Stimulated activated naive CD8-positive, alpha-beta T cell treated with anti-CD3 and anti-CD28 coated beads, Interleukin-15, amount 100 ng/mL, for 72 hours (primary cell): ENCODE measurements at regions not wholly inside any gene's neighbourhood (a gene's known extent, or its start where the extent isn't known, plus 50 kb on each side); places are given as distances from the start of the nearest gene placed in this dataset.

Experiments used
- ATAC-seq: fragments of 150-1000 bp; cut with Tn5 transposase; 2 replicates; pipeline ENCODE4 v1.10.0; 2021; ENCODE audit warnings: mild to moderate bottlenecking, moderate library complexity
- DNase-seq, 2 donors: peaks; one replicate each; pipeline ENCODE4 v3.0.0; 2021 to 2022
- H3K27ac Mint-ChIP-seq, 2 donors: one replicate each; pipeline ENCODE4 v1.8.0; 2022; ENCODE audit warnings: mild to moderate bottlenecking in 2 of 2, mixed read lengths in 2 of 2, moderate library complexity in 2 of 2
- H3K27me3 Mint-ChIP-seq: one replicate; pipeline ENCODE4 v1.8.0; 2022; ENCODE audit warnings: mixed read lengths
- H3K4me1 Mint-ChIP-seq: one replicate; pipeline ENCODE4 v1.8.0; 2022; ENCODE audit warnings: mild to moderate bottlenecking, mixed read lengths
- H3K4me3 Mint-ChIP-seq, 2 donors: one replicate each; pipeline ENCODE4 v1.8.0; 2022; ENCODE audit warnings: mild to moderate bottlenecking in 2 of 2, mixed read lengths in 2 of 2, moderate library complexity in 1 of 2
- H3K9me3 Mint-ChIP-seq, 2 donors: one replicate each; pipeline ENCODE4 v1.8.0; 2022; ENCODE audit warnings: mixed read lengths in 2 of 2

DNA sequence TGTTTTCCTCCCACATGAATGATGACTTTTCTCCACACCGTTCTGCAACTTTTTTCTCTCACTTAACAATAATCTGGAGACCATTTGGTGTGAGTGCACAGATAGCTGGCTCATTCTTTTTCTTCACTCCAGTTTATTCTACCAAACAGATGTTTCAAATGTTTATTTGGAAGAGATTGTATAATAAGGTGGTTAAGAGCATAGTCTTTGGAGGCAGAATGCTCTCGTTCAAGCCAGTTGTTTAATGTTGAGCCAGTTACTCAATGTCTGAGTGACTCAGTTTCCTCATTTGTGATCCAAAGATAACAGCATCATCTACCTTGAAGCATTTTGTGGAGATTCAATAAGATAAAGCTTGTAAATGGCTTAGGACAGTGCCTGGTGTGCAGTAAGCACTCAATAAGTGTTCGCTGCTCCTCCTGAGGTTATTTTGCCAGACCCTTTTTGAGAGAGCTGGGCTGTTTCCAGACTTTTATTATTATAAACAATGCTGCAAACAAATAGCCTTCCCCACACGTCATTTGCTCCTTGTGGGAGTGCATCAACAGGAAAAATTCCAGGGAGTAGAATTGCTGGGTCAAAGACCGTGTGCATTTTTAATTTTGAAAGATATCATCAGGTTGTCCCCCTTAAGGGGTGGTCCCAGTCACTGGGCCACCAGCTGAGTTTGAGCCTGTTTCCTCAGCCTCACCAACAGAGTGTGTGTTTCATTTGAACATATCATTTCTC is 70.6 kb downstream of the VEGFA start:
- H3K27me3 Mint-ChIP-seq, result peaks cover 12% of the 10 kb centered on the region
- H3K4me3 Mint-ChIP-seq, result no peak overlapping the region
- no peak for DNase-seq
- peaks cover 6% of the 10 kb centered on the region for H3K4me1 Mint-ChIP-seq
- H3K9me3 Mint-ChIP-seq, result no peaks in the 10 kb centered on the region
- no peak for ATAC-seq
- H3K27ac Mint-ChIP-seq, result peak overlapping the region in 1 of 2 donors; percentile 67

DNA sequence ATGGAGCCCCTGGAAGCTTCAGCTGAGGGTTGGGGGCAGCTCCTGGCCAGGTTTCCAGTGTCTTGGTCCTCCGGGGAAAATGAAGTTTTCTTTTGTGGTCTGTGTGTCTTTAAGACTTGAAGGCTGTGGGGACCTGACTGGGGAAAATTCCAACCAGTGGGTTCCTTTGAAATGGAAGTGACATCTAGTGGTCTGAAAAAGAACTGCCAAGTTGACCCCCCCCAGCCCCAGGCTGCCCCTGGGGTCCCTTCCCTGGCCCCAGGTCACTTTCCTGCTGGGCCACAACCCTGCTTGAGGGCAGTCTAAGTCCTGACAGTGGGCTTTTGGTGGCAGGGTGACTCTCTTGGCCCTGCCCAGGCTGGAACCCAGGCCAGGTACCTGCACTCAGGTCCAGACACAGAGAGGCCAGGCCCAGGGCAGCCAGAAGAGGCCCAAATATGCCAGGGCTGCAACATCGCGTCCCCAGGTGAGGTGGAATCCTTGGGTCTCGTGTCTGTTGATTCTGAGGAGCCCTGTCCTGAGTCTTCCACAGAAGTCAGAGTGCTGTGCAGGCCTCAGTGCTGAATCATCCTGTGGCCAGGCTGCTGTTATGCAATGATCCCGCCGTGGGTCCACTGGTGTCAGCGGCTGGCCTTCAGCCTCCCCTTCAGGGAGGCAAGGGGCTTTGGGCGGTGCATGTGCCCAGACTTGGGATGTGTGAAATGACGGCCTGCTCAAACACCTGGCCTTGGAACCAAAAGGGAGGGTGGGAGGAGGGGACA is 68.4 kb downstream of the VEGFA start:
- H3K27ac Mint-ChIP-seq, result peak overlapping the region in 1 of 2 donors; percentile 12
- H3K9me3 Mint-ChIP-seq, result no peaks in the 10 kb centered on the region
- DNase-seq (peak in 1 of 2 donors; percentile 18), ATAC-seq (peak; percentile 64)
- H3K4me1 Mint-ChIP-seq, result peaks cover 6% of the 10 kb centered on the region
- H3K27me3 Mint-ChIP-seq, result peaks cover 10% of the 10 kb centered on the region
- H3K4me3 Mint-ChIP-seq, result no peak overlapping the region

DNA sequence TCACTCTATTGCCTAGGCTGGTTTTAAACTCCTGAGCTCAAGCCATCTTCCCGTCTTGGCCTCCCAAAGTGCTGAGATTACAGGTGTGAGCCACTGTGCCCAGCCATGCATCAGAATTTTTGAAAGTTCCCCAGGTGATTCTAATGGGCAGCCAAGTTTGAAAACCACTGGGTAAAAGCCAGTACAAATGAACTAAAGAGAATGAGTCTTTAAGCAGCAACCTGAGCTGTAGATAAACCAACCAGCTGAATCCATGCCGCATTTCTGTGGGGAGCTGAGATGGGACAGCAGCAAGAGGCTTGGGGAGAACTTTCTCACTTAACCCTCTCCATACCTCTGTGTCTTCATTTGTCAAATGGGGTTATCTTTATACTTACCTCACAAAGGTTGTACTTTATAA is 67.5 kb downstream of the VEGFA start:
- H3K9me3 Mint-ChIP-seq, result no peaks in the 10 kb centered on the region
- DNase-seq (no peak), ATAC-seq (no peak)
- no peak overlapping the region for H3K4me3 Mint-ChIP-seq
- peaks cover 6% of the 10 kb centered on the region for H3K4me1 Mint-ChIP-seq
- peaks cover 10% of the 10 kb centered on the region for H3K27me3 Mint-ChIP-seq
- no peak overlapping the region for H3K27ac Mint-ChIP-seq

DNA sequence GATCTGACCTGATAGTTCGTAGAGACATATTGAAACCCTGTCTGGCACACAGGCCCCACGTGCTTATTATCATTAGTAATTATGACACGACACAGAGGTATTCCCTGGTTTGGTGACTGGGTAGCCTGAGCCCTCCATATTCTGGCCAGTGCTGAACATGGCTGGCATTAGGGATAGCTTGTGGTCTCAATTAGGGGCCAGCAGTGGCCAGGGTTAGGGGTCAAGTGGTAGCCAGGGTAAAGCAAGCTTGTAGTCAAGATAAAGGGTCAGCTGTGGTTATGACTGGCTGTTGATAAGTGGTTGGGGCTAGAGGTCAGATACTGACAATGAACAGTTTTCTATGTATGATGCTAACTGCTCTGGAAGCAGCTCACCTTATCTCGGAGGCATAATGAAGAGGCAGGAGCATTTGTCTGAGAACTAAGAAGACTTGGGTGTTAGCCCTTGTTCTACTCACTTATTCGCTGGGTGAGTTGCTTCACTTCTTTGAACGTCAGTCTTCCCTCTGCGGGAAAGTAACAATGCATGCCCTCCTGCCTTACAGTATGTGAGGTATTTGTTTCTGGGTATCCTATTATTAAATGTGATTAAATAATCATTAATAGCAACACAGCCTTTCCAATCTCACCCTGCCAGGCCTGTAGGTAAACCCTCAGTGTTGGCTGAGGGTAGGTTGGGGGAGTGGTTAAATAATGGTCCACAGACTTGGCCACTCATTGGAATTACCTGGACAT is 66.7 kb downstream of the VEGFA start:
- H3K27ac Mint-ChIP-seq, result peak overlapping the region in 1 of 2 donors; percentile 78
- ATAC-seq (no peak), DNase-seq (no peak)
- peaks cover 10% of the 10 kb centered on the region for H3K27me3 Mint-ChIP-seq
- H3K4me1 Mint-ChIP-seq, result peaks cover 6% of the 10 kb centered on the region
- H3K4me3 Mint-ChIP-seq, result no peak overlapping the region
- H3K9me3 Mint-ChIP-seq, result no peaks in the 10 kb centered on the region
